IPS DF 6.9 (cell line): ENCODE measurements at regions not wholly inside any gene's neighbourhood (a gene's known extent, or its start where the extent isn't known, plus 50 kb on each side); places are given as distances from the start of the nearest gene placed in this dataset.

Source experiments
- DNase-seq: peaks from one replicate; pipeline ENCODE4 v3.0.0-alpha.2; 2013; ENCODE audit warnings: low read depth, low spot score
- H3K27ac ChIP-seq: one replicate; pipeline ENCODE4 v1.5.1; 2013; ENCODE audit warnings: low read length, control low read depth
- H3K27me3 ChIP-seq: 2 replicates; pipeline ENCODE4 v1.6.1; 2013; ENCODE audit warnings: mild to moderate bottlenecking, low read length; ENCODE audit not compliant: control insufficient read depth, insufficient read depth
- H3K36me3 ChIP-seq: 2 replicates; pipeline ENCODE4 v1.6.1; 2013; ENCODE audit warnings: low read length; ENCODE audit not compliant: control insufficient read depth, insufficient read depth
- H3K4me1 ChIP-seq: 2 replicates; pipeline ENCODE4 v1.6.1; 2013; ENCODE audit warnings: low read length; ENCODE audit not compliant: control insufficient read depth, insufficient read depth
- H3K4me3 ChIP-seq: 2 replicates; pipeline ENCODE4 v1.5.1; 2013; ENCODE audit warnings: mild to moderate bottlenecking, low read length
- H3K9me3 ChIP-seq: 2 replicates; pipeline ENCODE4 v1.6.1; 2013; ENCODE audit warnings: low read length, inconsistent platforms; ENCODE audit not compliant: control insufficient read depth, insufficient read depth
- WGBS: extraction: QIAGEN DNeasy Blood & Tissue Kit; methylation state at CpG from one replicate; pipeline ENCODE4 v1.1.7; 2013; ENCODE audit warnings: mixed read lengths, missing lambda C conversion rate; ENCODE audit not compliant: insufficient read length, insufficient coverage; 5-methylcytosine and 5-hydroxymethylcytosine counted together

GRCh38 chr9:118091711-118092500 lies 387.7 kb downstream of the TLR4 start:
- Histone ChIP-seq H3K4me3 (no peak overlapping the region), H3K4me1 (no peaks in the 10 kb centered on the region), H3K27ac (no peak overlapping the region), H3K27me3 (no peaks in the 10 kb centered on the region), H3K36me3 (no peaks in the 10 kb centered on the region), H3K9me3 (no peaks in the 10 kb centered on the region)
- no CpG with 5 or more reads among the region's 8 CpGs for WGBS
- no peak for DNase-seq

- WGBS, result no CpG with 5 or more reads among the region's 4 CpGs
Measured at GRCh38 chr9:118094387-118094786, 390.2 kb downstream of the TLR4 start.

DNA sequence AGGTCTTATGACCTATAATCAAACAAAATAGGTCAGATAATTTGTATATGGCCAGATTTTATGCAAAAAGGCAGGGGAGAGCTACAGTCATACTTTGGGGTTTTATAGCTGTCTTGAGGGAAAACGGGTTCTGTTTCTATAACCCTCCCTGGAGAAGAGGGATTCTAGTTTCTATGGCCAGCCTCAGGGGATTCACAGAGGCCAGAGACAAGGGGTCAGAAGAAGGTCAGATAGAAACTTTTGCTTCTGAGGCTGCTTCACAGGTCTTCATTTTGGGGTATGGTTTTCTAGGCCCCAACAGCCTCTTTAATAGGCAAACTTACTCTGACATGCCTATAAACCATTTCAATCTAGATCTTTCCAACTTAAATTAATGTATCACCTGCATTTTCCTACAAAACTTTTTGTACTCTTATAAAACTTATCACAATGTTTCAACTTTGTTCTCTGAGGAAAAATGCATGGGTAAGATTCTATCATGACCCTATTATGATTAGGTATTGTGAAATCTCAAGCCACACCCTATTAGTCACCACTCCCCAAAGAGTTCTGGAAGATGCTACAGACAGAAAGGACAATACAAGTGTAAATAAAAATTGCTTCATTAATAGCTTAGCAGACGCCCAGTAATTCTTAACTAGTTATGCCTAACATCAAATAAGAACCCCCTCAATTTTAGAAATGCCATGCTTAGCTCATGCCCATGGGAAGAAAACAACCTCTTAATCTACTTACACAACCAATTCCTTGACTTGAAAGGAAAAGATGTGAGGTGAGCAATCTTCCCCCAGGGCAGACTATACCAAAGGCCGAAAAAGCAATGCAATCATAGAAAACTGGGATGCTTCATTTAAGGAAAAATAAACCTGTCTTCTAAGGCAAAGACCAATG lies 396.6 kb downstream of the TLR4 start:
- no CpG with 5 or more reads among the region's 3 CpGs for WGBS

More at GRCh38 chr9:118094387-118094786, 390.2 kb downstream of the TLR4 start:
- Histone ChIP-seq H3K27ac (no peak overlapping the region), H3K9me3 (no peaks in the 10 kb centered on the region), H3K27me3 (no peaks in the 10 kb centered on the region), H3K36me3 (no peaks in the 10 kb centered on the region), H3K4me1 (no peaks in the 10 kb centered on the region), H3K4me3 (no peak overlapping the region)
- DNase-seq, result no peak

DNA sequence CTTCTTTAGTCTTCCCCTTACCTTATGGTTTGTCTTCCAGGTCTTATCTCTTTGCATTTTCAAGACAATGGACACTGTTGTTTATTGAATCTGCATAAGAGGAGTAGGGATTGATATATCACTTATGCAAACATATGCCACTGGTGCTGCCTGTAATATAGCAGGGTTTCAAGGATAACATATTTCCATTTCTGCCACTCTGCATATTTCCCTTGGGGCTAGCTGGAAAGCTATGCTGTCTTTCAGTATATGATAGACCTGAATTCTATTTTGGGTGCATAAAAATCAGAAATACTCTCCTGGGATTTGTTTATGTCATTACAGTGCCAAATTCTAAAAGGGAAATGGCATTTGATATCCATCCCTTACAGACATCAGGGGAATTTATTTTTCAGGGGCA lies 400.2 kb downstream of the TLR4 start:
- H3K4me3 ChIP-seq, result no peak overlapping the region
- H3K4me1 ChIP-seq, result no peaks in the 10 kb centered on the region
- DNase-seq, result no peak
- no peaks in the 10 kb centered on the region for H3K9me3 ChIP-seq
- no peaks in the 10 kb centered on the region for H3K36me3 ChIP-seq
- H3K27ac ChIP-seq, result no peak overlapping the region
- no peaks in the 10 kb centered on the region for H3K27me3 ChIP-seq

More for the DNA sequence above, 396.6 kb downstream of the TLR4 start:
- DNase-seq, result no peak
- H3K27me3 ChIP-seq, result no peaks in the 10 kb centered on the region
- H3K27ac ChIP-seq, result no peak overlapping the region
- H3K9me3 ChIP-seq, result no peaks in the 10 kb centered on the region
- H3K4me3 ChIP-seq, result no peak overlapping the region
- no peaks in the 10 kb centered on the region for H3K36me3 ChIP-seq
- no peaks in the 10 kb centered on the region for H3K4me1 ChIP-seq

DNA sequence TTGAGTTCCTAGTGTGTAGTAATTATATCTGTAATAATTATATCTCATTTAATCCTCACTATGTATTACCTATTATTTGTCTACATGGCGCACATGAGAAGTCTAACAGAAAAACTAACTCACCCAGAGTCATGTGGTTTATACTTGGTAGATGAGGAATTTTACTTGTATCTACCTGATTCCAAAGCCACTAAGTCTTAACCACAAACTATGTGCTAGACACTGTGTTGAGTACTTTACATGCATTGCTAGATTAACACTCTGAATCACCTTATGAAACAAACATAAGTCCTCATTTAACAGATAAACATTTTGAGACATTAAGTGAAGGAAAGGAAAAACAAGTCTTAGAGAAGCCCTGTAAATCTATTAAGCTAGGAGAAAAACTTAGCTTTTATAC lies 404.8 kb downstream of the TLR4 start:
- H3K4me1 ChIP-seq, result peaks cover 2% of the 10 kb centered on the region; the same call in 1 of the 2 replicates
- H3K36me3 ChIP-seq, result no peaks in the 10 kb centered on the region
- DNase-seq, result no peak
- no peaks in the 10 kb centered on the region for H3K27me3 ChIP-seq
- H3K4me3 ChIP-seq, result no peak overlapping the region
- WGBS, result no CpG with 5 or more reads among the region's 1 CpG
- H3K27ac ChIP-seq, result no peak overlapping the region
- H3K9me3 ChIP-seq, result no peaks in the 10 kb centered on the region

GRCh38 chr9:118109542-118109941 lies 405.3 kb downstream of the TLR4 start:
- no CpG with 5 or more reads among the region's 3 CpGs for WGBS
- no peak overlapping the region for H3K4me3 ChIP-seq
- no peaks in the 10 kb centered on the region for H3K9me3 ChIP-seq
- peaks cover 2% of the 10 kb centered on the region; the same call in 1 of the 2 replicates for H3K4me1 ChIP-seq
- H3K27me3 ChIP-seq, result no peaks in the 10 kb centered on the region
- peak; percentile 2 for DNase-seq
- no peak overlapping the region for H3K27ac ChIP-seq
- H3K36me3 ChIP-seq, result no peaks in the 10 kb centered on the region

DNA sequence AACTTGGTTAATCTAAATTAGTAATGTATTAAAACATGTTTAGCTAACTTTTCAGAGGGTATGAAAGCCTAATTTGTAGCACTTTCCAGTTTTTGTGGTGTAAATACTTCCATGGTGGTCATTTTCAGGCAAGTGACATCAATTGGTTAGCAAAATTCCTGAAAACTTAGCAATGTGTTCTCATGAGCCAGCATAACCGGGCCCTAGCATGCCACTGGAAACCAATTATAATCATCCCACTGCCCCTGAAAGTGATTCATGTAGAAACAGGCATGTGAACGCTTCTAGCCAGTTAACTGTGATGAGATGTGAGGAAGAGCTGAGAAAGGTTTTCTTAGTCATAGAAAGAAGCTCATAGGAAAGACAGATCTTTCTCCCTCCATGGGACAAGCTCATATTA lies 417.2 kb downstream of the TLR4 start:
- DNase-seq, result no peak
- H3K27ac ChIP-seq, result no peak overlapping the region
- WGBS, result no CpG with 5 or more reads among the region's 2 CpGs
- H3K4me1 ChIP-seq, result no peaks in the 10 kb centered on the region
- no peaks in the 10 kb centered on the region for H3K9me3 ChIP-seq
- H3K36me3 ChIP-seq, result no peaks in the 10 kb centered on the region
- no peaks in the 10 kb centered on the region for H3K27me3 ChIP-seq
- H3K4me3 ChIP-seq, result no peak overlapping the region

DNA sequence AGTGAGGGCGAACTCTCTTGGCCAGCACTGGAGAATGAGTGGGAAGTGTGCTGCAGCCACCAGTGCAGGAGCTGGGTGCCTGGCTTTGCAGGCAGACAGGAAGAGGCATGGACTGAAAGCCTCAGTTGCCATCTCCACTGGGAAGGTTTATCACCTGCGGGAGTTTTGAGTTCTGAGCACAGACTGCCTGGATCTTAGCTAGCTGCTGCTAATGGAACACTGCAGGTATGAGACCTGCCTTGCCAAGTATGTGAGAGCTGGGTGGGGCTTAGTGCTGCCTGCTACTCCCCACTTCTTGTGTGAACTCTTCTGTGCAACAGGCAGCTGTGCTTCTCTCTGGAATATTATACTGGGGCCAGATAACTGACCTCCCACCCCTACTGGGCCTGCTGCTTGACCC lies 424.1 kb downstream of the TLR4 start:
- Histone ChIP-seq H3K27me3 (no peaks in the 10 kb centered on the region), H3K36me3 (no peaks in the 10 kb centered on the region), H3K27ac (no peak overlapping the region), H3K4me1 (no peaks in the 10 kb centered on the region), H3K4me3 (no peak overlapping the region), H3K9me3 (no peaks in the 10 kb centered on the region)
- DNase-seq, result no peak
- no CpG with 5 or more reads among the region's 2 CpGs for WGBS

DNA sequence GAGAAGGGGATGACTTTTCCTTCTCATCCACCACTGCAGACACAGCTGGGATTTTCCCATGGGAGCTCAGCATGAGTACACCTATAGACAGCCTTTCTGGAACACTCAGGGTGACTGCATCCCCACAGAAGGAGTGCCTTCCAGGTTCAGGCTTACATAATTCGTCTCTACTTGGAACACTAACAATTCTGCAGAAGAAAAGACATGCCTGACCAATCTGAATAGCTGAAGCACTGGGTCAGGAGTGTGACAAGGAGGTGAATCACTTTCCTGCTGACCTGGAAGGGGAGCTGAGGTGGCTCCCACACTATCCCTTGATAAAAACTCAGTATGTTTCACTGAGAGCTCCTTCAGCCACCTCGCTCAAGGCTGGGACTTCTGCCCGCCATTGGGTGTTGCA lies 425.3 kb downstream of the TLR4 start:
- Histone ChIP-seq H3K27ac (no peak overlapping the region), H3K27me3 (no peaks in the 10 kb centered on the region), H3K36me3 (no peaks in the 10 kb centered on the region), H3K4me1 (no peaks in the 10 kb centered on the region), H3K4me3 (no peak overlapping the region), H3K9me3 (no peaks in the 10 kb centered on the region)
- DNase-seq, result no peak
- no CpG with 5 or more reads among the region's 3 CpGs for WGBS

GRCh38 chr9:118148990-118149389 lies 444.8 kb downstream of the TLR4 start:
- no CpG with 5 or more reads among the region's 1 CpG for WGBS
- no peak for DNase-seq
- H3K27ac ChIP-seq, result no peak overlapping the region
- no peaks in the 10 kb centered on the region for H3K27me3 ChIP-seq
- no peaks in the 10 kb centered on the region for H3K9me3 ChIP-seq
- no peak overlapping the region for H3K4me3 ChIP-seq
- H3K4me1 ChIP-seq, result no peaks in the 10 kb centered on the region
- H3K36me3 ChIP-seq, result no peaks in the 10 kb centered on the region
